ENCODE measurements at regions not wholly inside any gene's neighbourhood (a gene's known extent, or its start where the extent isn't known, plus 50 kb on each side); places are given as distances from the start of the nearest gene placed in this dataset.
A peak's percentile ranks its signal among the peaks of the same experiment; 100 is the strongest.
"Not testable (repeated sequence)": the region's sequence is repeated elsewhere in the genome, so short reads cannot be mapped to it uniquely, and the experiment has no call there.

GRCh38 chr12:88752183-88752582 lies 171.9 kb upstream of the KITLG start:
- DNase-seq (ENCODE audit: low spot score in 2 of 2) = no peak
- FAIRE-seq = no peak

DNA sequence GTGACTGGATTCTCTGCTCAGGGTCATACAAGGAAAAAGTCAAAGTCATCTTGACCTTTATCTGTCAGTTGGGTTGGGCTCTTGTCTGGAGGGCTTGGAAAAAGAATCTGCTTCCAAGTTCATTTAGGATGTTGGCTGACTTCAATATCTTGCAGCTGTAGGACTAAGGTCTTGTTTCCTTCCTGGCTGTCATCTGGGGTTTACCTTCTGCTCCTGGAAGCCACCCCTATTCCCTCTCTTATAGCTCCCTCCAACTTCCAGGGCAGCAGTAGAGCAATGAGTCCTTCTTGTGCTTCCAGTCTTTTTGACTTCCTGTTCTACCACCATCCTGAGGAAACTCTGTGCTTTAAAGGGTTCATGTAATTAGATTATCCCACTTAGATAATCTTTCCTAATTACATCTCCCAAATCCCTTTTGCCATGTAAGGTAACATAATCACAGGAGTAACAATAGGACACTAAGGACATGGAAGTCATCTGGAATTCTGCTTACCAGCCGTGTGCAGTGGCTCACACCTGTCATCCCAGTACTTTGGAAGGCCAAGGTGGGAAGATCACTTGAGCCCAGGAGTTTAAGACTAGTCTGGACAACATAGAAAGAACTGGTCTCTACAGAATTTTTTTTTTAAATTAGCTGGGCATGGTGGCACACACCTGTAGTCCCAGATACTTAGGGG lies 170.7 kb upstream of the KITLG start:
- DNase-seq (ENCODE audit: low spot score in 2 of 2) (no peak), FAIRE-seq (no peak)

GRCh38 chr12:88746386-88746785 lies 166.1 kb upstream of the KITLG start:
- no peak for DNase-seq (ENCODE audit: low spot score in 2 of 2)
- no peak for FAIRE-seq

GRCh38 chr12:88743946-88744685 lies 163.8 kb upstream of the KITLG start:
- DNase-seq (ENCODE audit: low spot score in 2 of 2) = no peak
- no peak for FAIRE-seq

DNA sequence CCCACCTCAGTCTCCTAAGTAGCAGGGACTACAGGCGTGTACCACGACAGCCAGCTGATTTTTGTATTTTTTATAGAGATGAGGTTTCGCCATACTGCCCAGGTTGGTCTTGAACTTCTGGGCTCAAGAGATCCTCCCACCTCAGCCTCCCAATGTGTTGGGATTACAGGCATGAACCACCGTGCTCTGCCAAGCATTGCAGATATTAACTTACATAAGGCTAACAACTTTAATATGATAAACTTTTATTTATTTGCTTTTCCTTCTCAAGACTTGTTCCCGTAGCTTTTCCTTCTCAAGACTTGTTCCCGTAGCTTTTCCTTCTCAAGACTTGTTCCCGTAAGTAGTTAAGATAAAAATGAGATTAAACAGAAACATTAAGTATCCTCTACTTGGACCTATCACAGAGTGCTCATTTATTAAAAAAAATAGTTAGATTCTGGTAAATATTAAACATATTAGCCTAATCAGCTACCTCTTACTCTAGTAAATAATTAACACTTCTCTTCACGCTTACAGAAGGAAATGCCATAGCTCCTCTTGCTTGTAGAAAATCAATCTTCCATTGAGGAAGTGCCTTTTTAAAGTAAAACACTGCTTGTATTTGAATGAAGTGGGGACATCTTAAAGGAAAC lies 157.7 kb upstream of the KITLG start:
- no peak for DNase-seq (ENCODE audit: low spot score in 2 of 2)
- FAIRE-seq = no peak

DNA sequence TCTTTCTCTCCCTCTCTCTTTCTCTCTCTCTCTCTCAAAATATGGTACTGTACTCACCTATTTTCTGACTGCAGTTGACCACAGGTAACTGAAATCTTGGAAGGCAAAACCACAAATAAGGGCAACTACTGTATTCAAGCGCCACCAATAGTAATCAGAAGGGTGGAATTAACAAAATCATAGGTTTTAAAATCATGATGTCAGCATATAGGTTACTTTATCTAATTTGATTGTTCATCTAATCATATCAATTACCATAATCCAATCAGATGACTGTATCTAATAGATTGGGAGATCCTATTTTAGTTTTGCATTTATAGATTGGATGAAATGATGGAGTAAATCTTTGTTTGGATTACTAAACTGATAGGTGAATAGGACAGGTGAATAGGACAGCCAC lies 155.8 kb upstream of the KITLG start:
- FAIRE-seq = no peak
- DNase-seq (ENCODE audit: low spot score in 2 of 2) = no peak

GRCh38 chr12:88733008-88733407 lies 152.7 kb upstream of the KITLG start:
- FAIRE-seq (no peak), DNase-seq (ENCODE audit: low spot score in 2 of 2) (no peak)

DNA sequence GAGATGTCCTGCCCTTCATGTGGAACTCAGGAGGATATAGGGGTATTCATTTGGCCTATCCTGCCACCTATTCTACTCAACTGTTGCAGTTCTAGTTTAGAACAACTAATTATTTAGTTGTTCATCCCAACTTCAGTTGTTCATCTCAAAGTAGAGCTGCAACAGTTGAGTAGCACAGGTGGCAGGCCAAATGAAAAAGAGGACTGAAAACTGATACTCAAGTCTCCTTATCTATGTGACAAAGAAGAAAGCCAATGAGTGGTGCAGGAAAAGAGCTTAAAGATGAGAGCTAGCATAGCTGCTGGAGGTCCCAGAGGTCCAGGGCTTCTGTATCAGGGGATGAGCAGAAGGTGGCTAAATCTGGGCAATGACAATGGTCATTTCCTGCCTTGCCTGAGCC lies 148.9 kb upstream of the KITLG start:
- FAIRE-seq (no peak), DNase-seq (ENCODE audit: low spot score in 2 of 2) (no peak)

DNA sequence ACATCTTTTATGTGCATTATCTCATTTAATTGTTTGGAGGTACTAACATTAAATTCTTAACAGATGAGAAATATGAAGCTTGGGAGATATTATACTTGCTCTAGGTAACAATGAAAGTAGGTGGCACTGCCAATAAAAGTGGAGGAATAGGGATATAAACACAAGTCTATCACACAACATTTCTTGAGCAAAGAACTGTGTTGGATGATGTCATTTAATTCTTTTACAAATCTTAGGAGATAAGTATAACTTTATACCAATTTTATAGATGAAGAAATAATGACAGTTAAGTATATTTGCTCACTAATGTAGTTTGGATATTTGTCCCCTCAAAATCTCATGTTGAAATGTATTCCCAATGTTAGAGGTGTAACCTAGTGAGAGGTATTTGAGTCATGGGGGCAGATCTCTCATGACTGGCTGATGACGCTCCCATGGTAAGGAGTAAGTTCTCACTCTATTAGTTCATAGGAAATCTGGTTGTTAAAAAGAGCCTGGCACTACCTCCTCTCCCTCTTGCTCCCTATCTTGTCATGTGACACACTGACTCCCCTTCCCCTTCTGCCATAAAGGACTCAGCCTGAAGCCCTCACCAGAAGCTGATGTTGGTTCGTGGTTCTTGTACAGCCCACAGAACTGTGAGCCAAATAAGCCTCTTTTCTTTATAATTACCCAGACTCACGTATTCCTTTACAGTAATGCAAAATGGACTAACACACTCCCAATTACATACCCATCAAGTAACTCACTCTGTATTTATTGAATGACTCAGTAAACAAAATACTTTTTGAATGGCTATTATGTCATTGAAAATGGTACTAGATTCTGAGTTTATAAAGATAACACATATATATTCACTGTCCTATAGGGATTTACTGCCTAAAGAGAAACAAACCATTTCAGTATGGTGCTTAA lies 146.8 kb upstream of the KITLG start:
- FAIRE-seq = no peak
- peak in 1 of 2 donors; percentile 4 for DNase-seq (ENCODE audit: low spot score in 2 of 2)

DNA sequence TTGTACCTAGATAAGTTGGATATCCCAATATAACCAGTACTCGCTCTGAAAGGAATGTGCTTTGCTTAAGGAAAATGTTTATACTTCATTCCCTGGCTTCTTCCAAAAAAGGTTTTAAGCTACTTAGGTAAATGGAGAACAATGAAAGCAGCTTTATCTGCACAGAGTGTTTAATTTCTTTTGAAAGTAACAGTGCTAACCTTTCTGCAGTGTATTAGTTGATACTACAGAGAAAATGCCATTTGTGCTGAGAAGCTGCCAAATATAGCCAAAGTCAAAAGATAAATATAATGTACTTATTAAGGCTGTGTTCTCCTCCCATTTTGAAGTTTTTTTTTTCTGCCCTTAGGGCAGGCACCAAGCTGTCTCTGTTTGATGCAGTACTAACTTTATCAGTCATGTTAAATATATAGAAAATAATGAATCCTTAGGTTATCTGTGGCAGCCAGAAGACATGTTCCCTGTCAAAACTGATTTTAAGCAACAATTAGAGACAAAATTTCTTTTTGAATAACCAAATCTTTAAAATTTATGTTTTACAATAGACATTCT lies 145.4 kb upstream of the KITLG start:
- no peak for FAIRE-seq
- no peak for DNase-seq (ENCODE audit: low spot score in 2 of 2)

- no peak for DNase-seq (ENCODE audit: low spot score in 2 of 2)
- no peak for FAIRE-seq
These were observed 142.9 kb upstream of the KITLG start for GRCh38 chr12:88723219-88723618.

- no peak for DNase-seq (ENCODE audit: low spot score in 2 of 2)
- FAIRE-seq = no peak
These were observed 140.7 kb upstream of the KITLG start for GRCh38 chr12:88720785-88721650.

GRCh38 chr12:88720231-88720630 lies 140.0 kb upstream of the KITLG start:
- no peak for DNase-seq (ENCODE audit: low spot score in 2 of 2)
- no peak for FAIRE-seq

GRCh38 chr12:88717188-88717587 lies 136.9 kb upstream of the KITLG start:
- no peak for FAIRE-seq
- DNase-seq (ENCODE audit: low spot score in 2 of 2) = no peak

DNA sequence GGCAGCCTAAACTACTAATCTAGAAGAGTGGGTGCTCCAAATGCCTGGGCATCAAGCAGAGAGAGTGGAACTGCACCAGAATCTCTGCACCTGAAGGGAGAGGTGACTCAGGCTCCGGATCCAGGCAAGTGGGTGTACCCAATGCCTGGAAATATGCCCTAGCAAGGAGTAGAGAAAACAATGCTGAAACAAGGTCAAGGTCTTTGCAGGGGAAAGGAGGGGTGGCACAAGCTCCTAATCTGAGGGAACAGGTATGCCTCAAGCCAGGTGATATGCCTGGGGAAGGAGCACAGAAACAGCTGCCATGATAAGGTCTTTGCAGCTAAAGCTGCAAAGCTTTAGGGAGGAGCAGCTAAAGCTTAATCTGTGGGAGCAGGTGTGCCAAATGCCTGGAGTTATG lies 136.0 kb upstream of the KITLG start:
- FAIRE-seq = no peak

GRCh38 chr12:88715673-88716072 lies 135.4 kb upstream of the KITLG start:
- FAIRE-seq (no peak), DNase-seq (ENCODE audit: low spot score in 2 of 2) (no peak)

More for the DNA sequence above, 136.0 kb upstream of the KITLG start:
- no peak for DNase-seq (ENCODE audit: low spot score in 2 of 2)

DNA sequence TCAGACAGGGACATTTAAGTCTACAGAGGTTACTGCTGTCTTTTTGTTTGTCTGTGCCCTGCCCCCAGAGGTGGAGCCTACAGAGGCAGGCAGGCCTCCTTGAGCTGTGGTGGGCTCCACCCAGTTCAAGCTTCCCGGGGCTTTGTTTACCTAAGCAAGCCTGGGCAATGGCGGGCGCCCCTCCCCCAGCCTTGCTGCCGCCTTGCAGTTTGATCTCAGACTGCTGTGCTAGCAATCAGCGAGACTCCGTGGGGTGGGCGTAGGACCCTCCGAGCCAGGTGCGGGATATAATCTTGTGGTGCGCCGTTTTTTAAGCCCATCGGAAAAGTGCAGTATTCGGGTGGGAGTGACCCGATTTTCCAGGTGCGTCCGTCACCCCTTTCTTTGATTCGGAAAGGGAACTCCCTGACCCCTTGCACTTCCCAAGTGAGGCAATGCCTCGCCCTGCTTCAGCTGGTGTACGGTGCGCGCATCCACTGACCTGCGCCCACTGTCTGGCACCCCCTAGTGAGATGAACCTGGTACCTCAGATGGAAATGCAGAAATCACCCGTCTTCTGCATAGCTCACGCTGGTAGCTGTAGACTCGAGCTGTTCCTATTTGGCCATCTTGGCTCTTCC lies 134.1 kb upstream of the KITLG start:
- DNase-seq (ENCODE audit: low spot score in 2 of 2); FAIRE-seq: not testable (repeated sequence)

DNA sequence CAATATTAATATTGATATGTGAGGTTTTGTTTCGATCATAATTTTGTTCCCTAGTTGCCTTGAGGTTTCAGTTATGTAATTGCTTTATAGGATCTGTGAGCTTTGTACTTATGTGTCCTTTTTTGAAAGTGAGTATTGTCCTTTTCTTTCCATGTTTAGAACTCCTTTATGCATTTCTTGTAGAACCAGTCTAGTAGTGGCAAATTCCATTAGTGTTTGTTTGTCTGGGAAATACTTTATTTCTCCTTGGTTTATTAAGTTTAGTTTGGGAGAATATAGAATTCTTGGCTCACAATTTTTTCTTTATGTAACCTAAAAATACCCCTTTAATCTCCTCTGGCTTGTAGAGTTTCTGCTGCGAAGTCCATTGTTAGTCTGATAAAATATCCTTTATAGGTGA lies 127.5 kb upstream of the KITLG start:
- FAIRE-seq (no peak), DNase-seq (ENCODE audit: low spot score in 2 of 2) (no peak)

- no peak for DNase-seq (ENCODE audit: low spot score in 2 of 2)
- FAIRE-seq = no peak
These were observed 126.0 kb upstream of the KITLG start for GRCh38 chr12:88706286-88706685.

Measured in frontal cortex (tissue), 3 donors.